ENCODE measurements at regions not wholly inside any gene's neighbourhood (a gene's known extent, or its start where the extent isn't known, plus 50 kb on each side); places are given as distances from the start of the nearest gene placed in this dataset.

- Mint-ChIP-seq H3K36me3 (ENCODE audit: low read depth) (no peaks in the 10 kb centered on the region), H3K4me3 (no peak overlapping the region), H3K27ac (no peak overlapping the region), H3K4me1 (ENCODE audit: low read depth) (no peaks in the 10 kb centered on the region), H3K9me3 (no peaks in the 10 kb centered on the region), H3K27me3 (ENCODE audit: low read depth) (peaks cover 5% of the 10 kb centered on the region)
- CTCF ChIA-PET, result no interaction called here
- intact Hi-C loops (cut with micrococcal nuclease), result no loop called here
- no peak for DNase-seq
Observed at GRCh38 chr11:93935826-93936225, 85.3 kb upstream of the HEPHL1 start.

- Mint-ChIP-seq H3K9me3 (no peaks in the 10 kb centered on the region), H3K27ac (no peak overlapping the region)
Observed at GRCh38 chr11:93936460-93936859, 84.7 kb upstream of the HEPHL1 start.

GRCh38 chr11:93939084-93939760, 81.9 kb upstream of the HEPHL1 start:
- H3K36me3 Mint-ChIP-seq (ENCODE audit: low read depth), result no peaks in the 10 kb centered on the region

More at GRCh38 chr11:93936460-93936859, 84.7 kb upstream of the HEPHL1 start:
- intact Hi-C loops (cut with micrococcal nuclease), result no loop called here
- CTCF ChIA-PET, result no interaction called here
- no peak overlapping the region for H3K4me3 Mint-ChIP-seq
- peaks cover 9% of the 10 kb centered on the region for H3K27me3 Mint-ChIP-seq (ENCODE audit: low read depth)
- H3K36me3 Mint-ChIP-seq (ENCODE audit: low read depth), result no peaks in the 10 kb centered on the region
- no peaks in the 10 kb centered on the region for H3K4me1 Mint-ChIP-seq (ENCODE audit: low read depth)
- DNase-seq, result no peak

GRCh38 chr11:93940395-93940794, 80.8 kb upstream of the HEPHL1 start:
- H3K4me1 Mint-ChIP-seq (ENCODE audit: low read depth), result no peaks in the 10 kb centered on the region
- intact Hi-C loops (cut with micrococcal nuclease), result no loop called here
- no peak overlapping the region for H3K4me3 Mint-ChIP-seq
- H3K27me3 Mint-ChIP-seq (ENCODE audit: low read depth), result peaks cover 8% of the 10 kb centered on the region
- CTCF ChIA-PET, result no interaction called here
- no peaks in the 10 kb centered on the region for H3K36me3 Mint-ChIP-seq (ENCODE audit: low read depth)
- no peak for DNase-seq
- H3K27ac Mint-ChIP-seq, result no peak overlapping the region
- no peaks in the 10 kb centered on the region for H3K9me3 Mint-ChIP-seq

More at GRCh38 chr11:93939084-93939760, 81.9 kb upstream of the HEPHL1 start:
- DNase-seq, result no peak
- intact Hi-C loops (cut with micrococcal nuclease), result no loop called here
- Mint-ChIP-seq H3K4me1 (ENCODE audit: low read depth) (no peaks in the 10 kb centered on the region), H3K9me3 (no peaks in the 10 kb centered on the region), H3K4me3 (no peak overlapping the region), H3K27me3 (ENCODE audit: low read depth) (peaks cover 9% of the 10 kb centered on the region), H3K27ac (no peak overlapping the region)
- CTCF ChIA-PET, result no interaction called here

GRCh38 chr11:93942176-93942575, 79.0 kb upstream of the HEPHL1 start:
- peaks cover 7% of the 10 kb centered on the region for H3K27me3 Mint-ChIP-seq (ENCODE audit: low read depth)
- H3K36me3 Mint-ChIP-seq (ENCODE audit: low read depth), result no peaks in the 10 kb centered on the region
- no peak for DNase-seq
- no peak overlapping the region for H3K4me3 Mint-ChIP-seq
- no peaks in the 10 kb centered on the region for H3K9me3 Mint-ChIP-seq
- intact Hi-C loops (cut with micrococcal nuclease), result no loop called here
- H3K4me1 Mint-ChIP-seq (ENCODE audit: low read depth), result no peaks in the 10 kb centered on the region
- CTCF ChIA-PET, result no interaction called here
- H3K27ac Mint-ChIP-seq, result no peak overlapping the region

GRCh38 chr11:93945596-93945995, 75.6 kb upstream of the HEPHL1 start:
- intact Hi-C loops (cut with micrococcal nuclease), result no loop called here
- peaks cover 3% of the 10 kb centered on the region for H3K27me3 Mint-ChIP-seq (ENCODE audit: low read depth)
- H3K36me3 Mint-ChIP-seq (ENCODE audit: low read depth), result no peaks in the 10 kb centered on the region
- DNase-seq, result no peak
- H3K4me3 Mint-ChIP-seq, result no peak overlapping the region
- H3K9me3 Mint-ChIP-seq, result no peaks in the 10 kb centered on the region
- CTCF ChIA-PET, result no interaction called here
- no peaks in the 10 kb centered on the region for H3K4me1 Mint-ChIP-seq (ENCODE audit: low read depth)
- no peak overlapping the region for H3K27ac Mint-ChIP-seq

- no peak overlapping the region for H3K27ac Mint-ChIP-seq
- H3K4me3 Mint-ChIP-seq, result no peak overlapping the region
- no peaks in the 10 kb centered on the region for H3K27me3 Mint-ChIP-seq (ENCODE audit: low read depth)
- no peak for DNase-seq
- CTCF ChIA-PET, result no interaction called here
- H3K9me3 Mint-ChIP-seq, result no peaks in the 10 kb centered on the region
- intact Hi-C loops (cut with micrococcal nuclease), result no loop called here
- H3K4me1 Mint-ChIP-seq (ENCODE audit: low read depth), result no peaks in the 10 kb centered on the region
- no peaks in the 10 kb centered on the region for H3K36me3 Mint-ChIP-seq (ENCODE audit: low read depth)
Observed at GRCh38 chr11:93952082-93952780, 68.9 kb upstream of the HEPHL1 start.

- Mint-ChIP-seq H3K4me3 (no peak overlapping the region), H3K36me3 (ENCODE audit: low read depth) (no peaks in the 10 kb centered on the region), H3K9me3 (no peaks in the 10 kb centered on the region), H3K27me3 (ENCODE audit: low read depth) (no peaks in the 10 kb centered on the region), H3K27ac (no peak overlapping the region), H3K4me1 (ENCODE audit: low read depth) (no peaks in the 10 kb centered on the region)
- no peak for DNase-seq
- CTCF ChIA-PET, result no interaction called here
- intact Hi-C loops (cut with micrococcal nuclease), result no loop called here
Observed at GRCh38 chr11:93957397-93957952, 63.7 kb upstream of the HEPHL1 start.

GRCh38 chr11:93958991-93959390, 62.2 kb upstream of the HEPHL1 start:
- Mint-ChIP-seq H3K4me1 (ENCODE audit: low read depth) (no peaks in the 10 kb centered on the region), H3K4me3 (no peak overlapping the region), H3K36me3 (ENCODE audit: low read depth) (no peaks in the 10 kb centered on the region), H3K9me3 (no peaks in the 10 kb centered on the region), H3K27ac (no peak overlapping the region), H3K27me3 (ENCODE audit: low read depth) (peaks cover 4% of the 10 kb centered on the region)
- intact Hi-C loops (cut with micrococcal nuclease), result no loop called here
- no peak for DNase-seq
- CTCF ChIA-PET, result no interaction called here

- DNase-seq, result no peak
- CTCF ChIA-PET, result no interaction called here
- Mint-ChIP-seq H3K27ac (no peak overlapping the region), H3K36me3 (ENCODE audit: low read depth) (no peaks in the 10 kb centered on the region), H3K9me3 (no peaks in the 10 kb centered on the region), H3K4me3 (no peak overlapping the region), H3K27me3 (ENCODE audit: low read depth) (peaks cover 4% of the 10 kb centered on the region), H3K4me1 (ENCODE audit: low read depth) (no peaks in the 10 kb centered on the region)
- intact Hi-C loops (cut with micrococcal nuclease), result no loop called here
Observed at GRCh38 chr11:93959663-93960062, 61.5 kb upstream of the HEPHL1 start.

- H3K27ac Mint-ChIP-seq, result no peak overlapping the region
- H3K4me1 Mint-ChIP-seq (ENCODE audit: low read depth), result no peaks in the 10 kb centered on the region
- CTCF ChIA-PET, result interaction anchor here (0.6 to 1.0 kb wide), 2 partner anchors 68 to 103 kb away, joined by 3 to 4 read pairs; no protein-coding TSS in a partner anchor
- H3K4me3 Mint-ChIP-seq, result no peak overlapping the region
- no peaks in the 10 kb centered on the region for H3K9me3 Mint-ChIP-seq
- intact Hi-C loops (cut with micrococcal nuclease), result no loop called here
- no peaks in the 10 kb centered on the region for H3K36me3 Mint-ChIP-seq (ENCODE audit: low read depth)
- H3K27me3 Mint-ChIP-seq (ENCODE audit: low read depth), result peaks cover 4% of the 10 kb centered on the region
- no peak for DNase-seq
Observed at GRCh38 chr11:93963072-93963471, 58.1 kb upstream of the HEPHL1 start.

- H3K27ac Mint-ChIP-seq, result no peak overlapping the region
- CTCF ChIA-PET, result no interaction called here
- H3K36me3 Mint-ChIP-seq (ENCODE audit: low read depth), result no peaks in the 10 kb centered on the region
- DNase-seq, result no peak
- no peak overlapping the region for H3K4me3 Mint-ChIP-seq
- peaks cover 8% of the 10 kb centered on the region for H3K27me3 Mint-ChIP-seq (ENCODE audit: low read depth)
- intact Hi-C loops (cut with micrococcal nuclease), result no loop called here
- H3K4me1 Mint-ChIP-seq (ENCODE audit: low read depth), result no peaks in the 10 kb centered on the region
- H3K9me3 Mint-ChIP-seq, result no peaks in the 10 kb centered on the region
Observed at GRCh38 chr11:93967258-93967657, 53.9 kb upstream of the HEPHL1 start.

GRCh38 chr11:93967944-93968343, 53.2 kb upstream of the HEPHL1 start:
- DNase-seq, result no peak
- Mint-ChIP-seq H3K27ac (no peak overlapping the region), H3K4me1 (ENCODE audit: low read depth) (no peaks in the 10 kb centered on the region), H3K27me3 (ENCODE audit: low read depth) (peaks cover 10% of the 10 kb centered on the region), H3K4me3 (no peak overlapping the region), H3K9me3 (no peaks in the 10 kb centered on the region), H3K36me3 (ENCODE audit: low read depth) (no peaks in the 10 kb centered on the region)
- intact Hi-C loops (cut with micrococcal nuclease), result no loop called here
- CTCF ChIA-PET, result no interaction called here

Measured in activated naive CD4-positive, alpha-beta T cell treated with anti-CD3 and anti-CD28 coated beads for 36 hours (primary cell).